Fibroblast of lung (primary cell): ENCODE measurements at regions not wholly inside any gene's neighbourhood (a gene's known extent, or its start where the extent isn't known, plus 50 kb on each side); places are given as distances from the start of the nearest gene placed in this dataset.

Experiments used
- DNase-seq, 2 donors: peaks; one replicate each; pipeline versions ENCODE4 v3.0.0 to v3.0.0-alpha.2; 2010; ENCODE audit warnings: low read depth in 2 of 2
- H2AFZ ChIP-seq: 2 replicates; pipeline ENCODE4 v1.5.1; 2012; ENCODE audit warnings: low read length, control low read depth, inconsistent platforms
- H3K27ac ChIP-seq: 2 replicates; pipeline ENCODE4 v1.5.1; 2011; ENCODE audit warnings: low read length, control low read depth; ENCODE audit not compliant: insufficient read depth
- H3K27me3 ChIP-seq: 2 replicates; pipeline ENCODE4 v1.5.1; 2011; ENCODE audit warnings: mild to moderate bottlenecking, low read length; ENCODE audit not compliant: control insufficient read depth, insufficient read depth
- H3K36me3 ChIP-seq: 2 replicates; pipeline ENCODE4 v1.5.1; 2011; ENCODE audit warnings: low read length; ENCODE audit not compliant: control insufficient read depth, insufficient read depth
- H3K4me1 ChIP-seq: 2 replicates; pipeline ENCODE4 v1.5.1; 2011; ENCODE audit warnings: low read length; ENCODE audit not compliant: control insufficient read depth, insufficient read depth; ENCODE audit errors: extremely low read depth
- H3K4me2 ChIP-seq: 2 replicates; pipeline ENCODE4 v1.5.1; 2011; ENCODE audit warnings: low read length, control low read depth; ENCODE audit not compliant: insufficient read depth; ENCODE audit errors: extremely low read depth
- H3K4me3 ChIP-seq, 4 experiments: fragments of 200-600 bp in 1 of 4; sonication (generic) in 1 of 4; replicated peaks in 1 of 4; 2 replicates each; pipeline ENCODE4 v1.5.1; 2011 to 2016; ENCODE audit warnings: low read length in 4 of 4, low read depth in 3 of 4, mild to moderate bottlenecking in 3 of 4, control low read depth in 2 of 4, inconsistent platforms in 1 of 4, mixed read lengths in 1 of 4; ENCODE audit not compliant: insufficient read depth in 1 of 4; ENCODE audit errors: control extremely low read depth in 1 of 4
- H3K79me2 ChIP-seq: 2 replicates; pipeline ENCODE4 v1.5.1; 2012; ENCODE audit warnings: mild to moderate bottlenecking, low read length, inconsistent platforms; ENCODE audit not compliant: control insufficient read depth, insufficient read depth
- H3K9ac ChIP-seq: 2 replicates; pipeline ENCODE4 v1.5.1; 2011; ENCODE audit warnings: mild to moderate bottlenecking, low read length, control low read depth; ENCODE audit not compliant: insufficient read depth
- H3K9me3 ChIP-seq: 2 replicates; pipeline ENCODE4 v1.5.1; 2012; ENCODE audit warnings: low read depth, low read length; ENCODE audit not compliant: control insufficient read depth, insufficient read depth
- H4K20me1 ChIP-seq: 2 replicates; pipeline ENCODE4 v1.5.1; 2011; ENCODE audit warnings: low read length; ENCODE audit not compliant: control insufficient read depth, insufficient read depth; ENCODE audit errors: extremely low read depth
- CTCF ChIP-seq, 2 donors: IDR thresholded peaks in 1 of 2; conservative IDR thresholded peaks in 1 of 2; 1 replicate in 1 of 2; 2 replicates in 1 of 2; pipeline ENCODE4 v1.5.1; 2011 to 2012; ENCODE audit warnings: low read length in 2 of 2, control low read depth in 1 of 2, inconsistent platforms in 1 of 2, low read depth in 1 of 2, mild to moderate bottlenecking in 1 of 2
- EZH2 ChIP-seq: IDR thresholded peaks from 2 replicates; pipeline ENCODE4 v1.5.1; 2012; ENCODE audit warnings: low read length, control low read depth, mild to moderate bottlenecking; ENCODE audit errors: missing control alignments

DNA sequence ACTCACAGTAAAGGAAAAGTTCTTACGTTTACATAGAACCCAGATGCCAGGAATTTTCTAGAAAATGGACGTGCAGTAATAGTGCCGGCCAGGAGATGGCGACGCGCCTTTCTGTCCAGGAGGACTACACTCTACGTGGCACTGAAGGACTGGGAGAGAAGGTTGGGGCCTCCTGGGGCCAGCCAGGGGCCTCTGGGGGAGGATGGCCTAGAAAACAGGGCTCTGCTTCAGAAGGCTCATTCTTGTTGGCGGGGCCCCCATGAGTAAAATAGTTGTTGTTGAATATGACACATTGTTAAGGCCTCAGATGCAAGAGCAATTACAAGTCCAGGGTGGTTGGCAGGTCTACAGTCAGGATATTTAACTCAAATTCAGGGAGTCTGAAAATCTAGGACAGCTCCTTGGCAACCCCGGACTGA, 120.1 kb upstream of the MAX start:
- H3K36me3 ChIP-seq = no peaks in the 10 kb centered on the region
- H3K4me2 ChIP-seq = no peak overlapping the region
- H3K4me1 ChIP-seq = peaks cover 2% of the 10 kb centered on the region
- H4K20me1 ChIP-seq = no peaks in the 10 kb centered on the region
- H3K4me3 ChIP-seq = no peak overlapping the region
- no peak overlapping the region for H3K27ac ChIP-seq
- H3K9me3 ChIP-seq = no peaks in the 10 kb centered on the region
- H3K79me2 ChIP-seq = no peaks in the 10 kb centered on the region
- no peak overlapping the region for H3K9ac ChIP-seq
- TF ChIP-seq CTCF (conservative IDR thresholded peaks at IDR 0.05 in 1 of 2, IDR thresholded peaks at IDR 0.05 in 1 of 2; ENCODE audit: low read depth in 1 of 2, low read length in 2 of 2) (peak; percentile 83 to 92), EZH2 (no peak)
- H3K27me3 ChIP-seq = no peaks in the 10 kb centered on the region
- peak overlapping the region; percentile 61 for H2AFZ ChIP-seq
- peak; percentile 57 to 73 for DNase-seq

DNA sequence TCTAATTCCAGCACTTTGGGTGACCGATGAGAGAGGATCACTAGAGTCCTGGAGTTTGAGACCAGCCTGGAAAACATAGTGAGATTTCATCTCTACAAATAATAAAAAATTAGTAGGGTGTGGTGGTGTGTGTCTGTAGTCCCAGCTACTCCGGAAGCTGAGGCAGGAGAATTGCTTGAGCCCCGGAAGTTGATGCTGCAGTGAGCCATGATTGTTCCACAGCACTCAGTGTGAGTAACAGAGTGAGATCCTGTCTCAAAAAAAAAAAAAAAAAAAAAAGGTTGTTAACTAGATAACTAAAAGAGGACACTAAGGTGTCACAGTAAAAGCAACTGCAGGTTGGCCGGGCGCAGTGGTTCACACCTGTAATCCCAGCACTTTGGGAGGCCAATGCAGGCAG, 121.3 kb upstream of the MAX start:
- Histone ChIP-seq H3K4me3 (no peak overlapping the region), H4K20me1 (no peaks in the 10 kb centered on the region), H3K4me2 (no peak overlapping the region), H3K9me3 (no peaks in the 10 kb centered on the region), H3K79me2 (no peaks in the 10 kb centered on the region), H3K27ac (no peak overlapping the region), H3K36me3 (no peaks in the 10 kb centered on the region), H3K4me1 (peaks cover 2% of the 10 kb centered on the region), H2AFZ (no peak overlapping the region), H3K27me3 (no peaks in the 10 kb centered on the region), H3K9ac (no peak overlapping the region)
- no peak for DNase-seq
- TF ChIP-seq CTCF (conservative IDR thresholded peaks at IDR 0.05 in 1 of 2, IDR thresholded peaks at IDR 0.05 in 1 of 2; ENCODE audit: low read depth in 1 of 2, low read length in 2 of 2) (no peak), EZH2 (no peak)

DNA sequence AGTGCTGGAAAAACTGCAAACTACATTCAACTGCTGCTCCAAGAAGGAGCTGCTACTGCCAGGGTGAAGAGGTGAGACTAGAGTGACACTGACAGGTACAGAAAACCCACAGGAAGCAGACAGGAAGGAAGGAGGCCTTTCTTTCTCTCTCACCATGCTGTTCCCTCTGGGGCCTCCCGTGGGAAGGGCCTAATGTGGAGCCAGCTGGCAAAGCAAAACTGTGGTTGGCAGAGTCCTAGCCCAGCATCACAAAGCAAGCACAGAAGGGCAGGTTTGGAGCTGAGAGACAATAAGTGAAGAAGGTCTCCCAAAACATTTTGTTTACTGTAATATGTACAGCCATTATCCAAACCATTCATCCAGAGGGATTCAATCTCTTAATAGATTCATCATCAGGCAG, 122.5 kb upstream of the MAX start:
- Histone ChIP-seq H3K4me2 (no peak overlapping the region), H3K79me2 (no peaks in the 10 kb centered on the region), H4K20me1 (no peaks in the 10 kb centered on the region), H2AFZ (peak overlapping the region; percentile 43), H3K27me3 (no peaks in the 10 kb centered on the region), H3K9ac (no peak overlapping the region), H3K27ac (no peak overlapping the region), H3K4me1 (peaks cover 7% of the 10 kb centered on the region), H3K9me3 (no peaks in the 10 kb centered on the region), H3K4me3 (no peak overlapping the region), H3K36me3 (no peaks in the 10 kb centered on the region)
- DNase-seq = no peak
- TF ChIP-seq EZH2 (no peak), CTCF (conservative IDR thresholded peaks at IDR 0.05 in 1 of 2, IDR thresholded peaks at IDR 0.05 in 1 of 2; ENCODE audit: low read depth in 1 of 2, low read length in 2 of 2) (no peak)
